Ovary (tissue), 7 donors: ENCODE measurements at regions not wholly inside any gene's neighbourhood (a gene's known extent, or its start where the extent isn't known, plus 50 kb on each side); places are given as distances from the start of the nearest gene placed in this dataset.

Experiments
- DNase-seq, 5 donors: peaks; one replicate each; pipeline ENCODE4 v3.0.0-alpha.2; 2019 to 2020
- H3K27ac ChIP-seq, 2 donors: fragments of 200-600 bp; one replicate each; pipeline versions ENCODE4 v1.5.1 to v1.8.0; 2019 to 2022
- H3K27me3 ChIP-seq: fragments of 200-600 bp; one replicate; pipeline ENCODE4 v1.8.0; 2022
- H3K36me3 ChIP-seq: fragments of 200-600 bp; sonication (generic); one replicate; pipeline ENCODE4 v1.5.1; 2019
- H3K4me1 ChIP-seq: one replicate; pipeline ENCODE4 v1.8.1; 2013; ENCODE audit warnings: mild to moderate bottlenecking, moderate library complexity; ENCODE audit not compliant: insufficient read depth
- H3K4me3 ChIP-seq: fragments of 200-600 bp; sonication (generic); one replicate; pipeline ENCODE4 v1.5.1; 2017
- H3K9me3 ChIP-seq, 2 donors: fragments of 200-600 bp in 1 of 2; sonication (generic) in 1 of 2; one replicate each; pipeline versions ENCODE4 v1.5.1 to v1.8.1; 2013 to 2019; ENCODE audit warnings: mild to moderate bottlenecking in 1 of 2, moderate library complexity in 1 of 2
- EP300 ChIP-seq: sonication (generic); formaldehyde crosslinking; IDR thresholded peaks from one replicate; pipeline ENCODE4 v1.6.1; 2017; ENCODE audit warnings: antibody characterized with exemption
- POLR2A ChIP-seq: fragments of 450-650 bp; IDR thresholded peaks from one replicate; pipeline ENCODE4 v1.6.1; 2017; ENCODE audit warnings: antibody characterized with exemption, mild to moderate bottlenecking, moderate library complexity
- WGBS, 3 donors: extraction: QIAGEN DNeasy Blood & Tissue Kit in 1 of 3; methylation state at CpG; one replicate each; pipeline versions ENCODE4 v1.1.5 to v1.1.7; 2013 to 2017; 5-methylcytosine and 5-hydroxymethylcytosine counted together
- intact Hi-C, 4 donors: fragments of 100-400 bp; cut with DNase I; formaldehyde crosslinking; loops; one replicate each; pipeline versions ENCODE4 v1.11.0 to v1.15.1; 2022 to 2023
- TF ChIP-seq, protein P1 (sequence below), 3 donors: fragments of 450-650 bp in 2 of 3; fragments of 200-600 bp in 1 of 3; IDR thresholded peaks; one replicate each; pipeline versions ENCODE4 v1.5.1 to v1.8.0; 2016 to 2022; ENCODE audit warnings: antibody characterized with exemption in 3 of 3, mild to moderate bottlenecking in 1 of 3
- donor health status: DM: no; HTN: no; CAD: no; lungs with moderate emphysema.
- donor health status: DM: no; HTN: no; CAD: no.
- donor health status: Bipolar disorder and iron deficiency.
- donor health status: DM: no; HTN: no; CAD: no.
- donor health status: DM: yes; HTN: yes; CAD: no.

DNA sequence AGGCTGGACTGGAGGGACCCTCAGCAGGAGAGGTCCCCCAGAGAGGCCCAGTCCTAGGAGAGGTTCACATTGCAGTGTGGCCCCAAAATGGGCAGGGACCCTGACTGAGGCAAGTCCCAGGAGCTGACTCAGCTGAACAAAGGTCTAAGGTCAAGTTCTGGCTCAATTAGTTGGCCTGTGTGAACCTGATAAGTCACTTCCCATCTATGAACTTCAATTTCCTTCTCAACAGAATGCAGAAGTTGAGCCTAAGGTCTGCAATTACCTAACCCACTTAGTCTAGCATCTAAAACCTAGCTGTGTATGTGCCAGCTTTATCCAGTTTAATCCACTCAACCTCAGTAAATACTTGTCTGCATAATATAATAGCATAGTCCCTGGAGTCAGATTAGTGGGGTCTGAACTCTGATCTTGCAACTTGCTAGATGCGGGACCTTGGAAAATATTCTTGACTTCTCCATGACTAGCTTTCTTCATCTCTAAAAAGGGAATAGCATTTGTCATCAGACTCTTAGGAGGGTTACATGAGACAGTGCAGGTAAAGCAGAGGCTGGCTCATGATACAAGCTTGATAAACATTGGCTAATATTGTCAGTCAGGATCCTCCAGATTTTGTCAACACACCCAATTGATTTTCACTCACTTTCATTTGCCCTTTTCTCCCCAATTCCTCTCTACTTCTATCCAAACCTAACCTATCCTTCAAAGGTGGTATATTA, 465.5 kb downstream of the INSC start:
- no peaks in the 10 kb centered on the region for H3K36me3 ChIP-seq
- TF ChIP-seq, protein P1, sequence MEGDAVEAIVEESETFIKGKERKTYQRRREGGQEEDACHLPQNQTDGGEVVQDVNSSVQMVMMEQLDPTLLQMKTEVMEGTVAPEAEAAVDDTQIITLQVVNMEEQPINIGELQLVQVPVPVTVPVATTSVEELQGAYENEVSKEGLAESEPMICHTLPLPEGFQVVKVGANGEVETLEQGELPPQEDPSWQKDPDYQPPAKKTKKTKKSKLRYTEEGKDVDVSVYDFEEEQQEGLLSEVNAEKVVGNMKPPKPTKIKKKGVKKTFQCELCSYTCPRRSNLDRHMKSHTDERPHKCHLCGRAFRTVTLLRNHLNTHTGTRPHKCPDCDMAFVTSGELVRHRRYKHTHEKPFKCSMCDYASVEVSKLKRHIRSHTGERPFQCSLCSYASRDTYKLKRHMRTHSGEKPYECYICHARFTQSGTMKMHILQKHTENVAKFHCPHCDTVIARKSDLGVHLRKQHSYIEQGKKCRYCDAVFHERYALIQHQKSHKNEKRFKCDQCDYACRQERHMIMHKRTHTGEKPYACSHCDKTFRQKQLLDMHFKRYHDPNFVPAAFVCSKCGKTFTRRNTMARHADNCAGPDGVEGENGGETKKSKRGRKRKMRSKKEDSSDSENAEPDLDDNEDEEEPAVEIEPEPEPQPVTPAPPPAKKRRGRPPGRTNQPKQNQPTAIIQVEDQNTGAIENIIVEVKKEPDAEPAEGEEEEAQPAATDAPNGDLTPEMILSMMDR (IDR thresholded peaks at IDR 0.05) = no peak
- TF ChIP-seq POLR2A = no peak
- no peak for TF ChIP-seq EP300
- intact Hi-C loops = no loop called here
- no peaks in the 10 kb centered on the region for H3K27me3 ChIP-seq
- 95 to 100% (median 100%) methylated on average over 1 of the region's 1 CpG for WGBS, 3 donors
- H3K9me3 ChIP-seq = no peaks in the 10 kb centered on the region
- no peak overlapping the region for H3K4me3 ChIP-seq
- H3K27ac ChIP-seq = no peak overlapping the region
- DNase-seq = no peak
- no peaks in the 10 kb centered on the region for H3K4me1 ChIP-seq

DNA sequence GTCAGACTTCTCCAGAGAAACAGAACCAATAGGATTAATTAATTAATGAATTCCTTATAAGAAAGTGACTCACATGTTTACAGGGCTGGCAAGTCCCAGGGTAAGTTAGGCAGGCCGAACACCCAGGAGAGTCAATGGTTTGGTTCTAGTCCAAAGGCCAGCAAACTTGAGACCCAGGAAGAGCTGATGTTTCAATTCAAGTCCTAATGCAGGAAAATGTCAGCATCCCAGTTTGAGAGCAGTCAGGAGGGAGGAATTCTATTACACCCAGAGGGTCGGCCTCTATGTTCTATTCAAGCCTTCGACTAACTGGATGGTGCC, 466.0 kb downstream of the INSC start:
- 84 to 89% (median 86%) methylated on average over 3 of the region's 3 CpGs for WGBS, 3 donors

DNA sequence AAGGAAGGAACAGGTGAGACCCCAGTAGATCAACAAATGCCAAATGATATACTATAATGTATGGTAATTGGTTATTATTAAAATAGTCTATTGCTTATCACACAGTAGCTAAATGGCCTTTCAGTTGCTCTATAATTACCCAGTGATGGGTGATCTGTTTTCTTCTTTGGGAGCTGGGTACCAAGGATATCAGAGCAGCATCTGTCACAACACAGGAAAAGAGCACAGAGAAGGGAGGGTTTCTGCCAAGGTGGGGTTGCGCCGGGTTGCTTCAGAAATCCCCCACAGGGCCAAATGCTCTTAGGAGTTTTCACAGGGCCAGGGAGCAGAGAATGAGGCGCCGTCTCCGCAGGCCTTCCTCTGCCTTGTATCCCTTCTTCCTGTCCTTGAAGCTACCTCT, 469.4 kb downstream of the INSC start:
- 88 to 91% (median 91%) methylated on average over 5 of the region's 5 CpGs for WGBS, 3 donors
- DNase-seq = no peak
- Histone ChIP-seq H3K9me3 (no peaks in the 10 kb centered on the region), H3K36me3 (no peaks in the 10 kb centered on the region), H3K4me3 (no peak overlapping the region), H3K27me3 (no peaks in the 10 kb centered on the region), H3K4me1 (no peaks in the 10 kb centered on the region), H3K27ac (no peak overlapping the region)
- TF ChIP-seq, protein P1 (IDR thresholded peaks at IDR 0.05) = no peak
- no peak for TF ChIP-seq POLR2A
- TF ChIP-seq EP300 = no peak
- intact Hi-C loops = no loop called here

More for the DNA sequence above, 466.0 kb downstream of the INSC start:
- no peak overlapping the region for H3K4me3 ChIP-seq
- no peaks in the 10 kb centered on the region for H3K4me1 ChIP-seq
- TF ChIP-seq EP300 (no peak), POLR2A (no peak)
- TF ChIP-seq, protein P1 (IDR thresholded peaks at IDR 0.05) = no peak
- H3K9me3 ChIP-seq = no peaks in the 10 kb centered on the region
- H3K27ac ChIP-seq = no peak overlapping the region
- H3K36me3 ChIP-seq = no peaks in the 10 kb centered on the region
- intact Hi-C loops = no loop called here
- no peak for DNase-seq
- no peaks in the 10 kb centered on the region for H3K27me3 ChIP-seq

DNA sequence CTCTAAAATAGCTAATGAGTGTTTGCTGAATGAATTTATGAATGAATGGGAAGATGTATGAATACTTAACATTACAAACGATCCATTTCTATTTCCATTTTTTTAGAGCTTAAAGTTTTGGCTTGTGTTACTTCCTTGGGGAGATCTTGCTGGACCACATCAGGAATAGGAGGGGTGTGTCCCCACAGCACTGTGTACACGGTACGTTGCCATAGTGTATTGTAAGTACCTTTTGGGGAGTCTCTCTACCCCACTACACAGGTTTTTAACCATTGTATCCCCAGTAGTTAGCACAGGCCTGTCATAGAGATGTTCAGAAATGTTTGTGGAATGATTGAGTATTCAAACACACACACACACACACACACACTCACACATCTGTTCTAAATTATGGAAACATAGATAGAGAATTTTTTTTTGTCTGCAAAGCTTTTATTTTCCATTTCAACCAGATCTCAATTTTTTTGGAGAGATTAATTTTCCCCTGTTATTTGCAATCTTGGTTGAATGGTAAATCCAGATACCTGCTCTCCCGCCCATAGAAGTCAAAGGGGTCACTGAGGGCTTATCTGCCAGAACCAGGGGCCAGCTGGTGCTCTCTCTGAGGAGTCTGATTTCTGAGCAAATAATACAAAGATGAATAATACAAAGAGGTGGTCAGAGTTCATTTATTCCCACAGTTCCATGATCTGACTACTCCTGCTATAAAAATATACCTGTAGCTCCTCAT, 471.0 kb downstream of the INSC start:
- H3K4me1 ChIP-seq = no peaks in the 10 kb centered on the region
- no peaks in the 10 kb centered on the region for H3K36me3 ChIP-seq
- DNase-seq = no peak
- 63 to 83% (median 73%) methylated on average over 4 of the region's 4 CpGs for WGBS, 3 donors
- TF ChIP-seq, protein P1 (IDR thresholded peaks at IDR 0.05) = no peak
- no peak for TF ChIP-seq EP300
- TF ChIP-seq POLR2A = no peak
- H3K27me3 ChIP-seq = no peaks in the 10 kb centered on the region
- no peaks in the 10 kb centered on the region for H3K9me3 ChIP-seq
- no peak overlapping the region for H3K4me3 ChIP-seq
- intact Hi-C loops = no loop called here
- no peak overlapping the region for H3K27ac ChIP-seq
